Ishikawa (cell line): ENCODE measurements at regions not wholly inside any gene's neighbourhood (a gene's known extent, or its start where the extent isn't known, plus 50 kb on each side); places are given as distances from the start of the nearest gene placed in this dataset.

Source experiments
- CEBPB ChIP-seq: IDR thresholded peaks from 2 replicates; pipeline ENCODE4 v1.6.1; 2012
- CREB1 ChIP-seq: IDR thresholded peaks from 2 replicates; pipeline ENCODE4 v1.6.1; 2012; ENCODE audit warnings: low read depth
- EGR1 ChIP-seq: IDR thresholded peaks from 2 replicates; pipeline ENCODE4 v1.6.1; 2012
- EP300 ChIP-seq: IDR thresholded peaks from 2 replicates; pipeline ENCODE4 v1.6.1; 2012; ENCODE audit warnings: borderline replicate concordance
- FOXM1 ChIP-seq: IDR thresholded peaks from 2 replicates; pipeline ENCODE4 v1.6.1; 2012; ENCODE audit warnings: low read depth, borderline replicate concordance
- NFIC ChIP-seq: IDR thresholded peaks from 2 replicates; pipeline ENCODE4 v1.6.1; 2012
- RAD21 ChIP-seq: IDR thresholded peaks from 2 replicates; pipeline ENCODE4 v1.6.1; 2012; ENCODE audit warnings: low read depth
- TAF1 ChIP-seq: IDR thresholded peaks from 2 replicates; pipeline ENCODE4 v1.6.1; 2012; ENCODE audit warnings: low read depth, mild to moderate bottlenecking
- TCF12 ChIP-seq: IDR thresholded peaks from 2 replicates; pipeline ENCODE4 v1.6.1; 2012; ENCODE audit warnings: low read depth
- TEAD4 ChIP-seq: IDR thresholded peaks from 2 replicates; pipeline ENCODE4 v1.6.1; 2012
- YY1 ChIP-seq: IDR thresholded peaks from 2 replicates; pipeline ENCODE4 v1.6.1; 2012; ENCODE audit warnings: low read depth
- ZBTB7A ChIP-seq: IDR thresholded peaks from 2 replicates; pipeline ENCODE4 v1.6.1; 2012; ENCODE audit warnings: low read depth
- TF ChIP-seq, protein P1 (sequence below): IDR thresholded peaks from 2 replicates; pipeline ENCODE4 v1.6.1; 2012
- TF ChIP-seq, protein P2 (sequence below): IDR thresholded peaks from 2 replicates; pipeline ENCODE4 v1.6.1; 2012; ENCODE audit warnings: low read depth, mild to moderate bottlenecking
- TF ChIP-seq, protein P3 (sequence below): IDR thresholded peaks from 2 replicates; pipeline ENCODE4 v1.6.1; 2012

GRCh38 chr11:27247660-27248059, 115.4 kb downstream of the CCDC34 start:
- no peak for TF ChIP-seq TEAD4
- TF ChIP-seq, protein P1, sequence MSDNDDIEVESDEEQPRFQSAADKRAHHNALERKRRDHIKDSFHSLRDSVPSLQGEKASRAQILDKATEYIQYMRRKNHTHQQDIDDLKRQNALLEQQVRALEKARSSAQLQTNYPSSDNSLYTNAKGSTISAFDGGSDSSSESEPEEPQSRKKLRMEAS: no peak
- TF ChIP-seq EGR1: no peak
- no peak for TF ChIP-seq ZBTB7A
- no peak for TF ChIP-seq NFIC
- TF ChIP-seq CREB1: no peak
- no peak for TF ChIP-seq TCF12
- TF ChIP-seq, protein P2, sequence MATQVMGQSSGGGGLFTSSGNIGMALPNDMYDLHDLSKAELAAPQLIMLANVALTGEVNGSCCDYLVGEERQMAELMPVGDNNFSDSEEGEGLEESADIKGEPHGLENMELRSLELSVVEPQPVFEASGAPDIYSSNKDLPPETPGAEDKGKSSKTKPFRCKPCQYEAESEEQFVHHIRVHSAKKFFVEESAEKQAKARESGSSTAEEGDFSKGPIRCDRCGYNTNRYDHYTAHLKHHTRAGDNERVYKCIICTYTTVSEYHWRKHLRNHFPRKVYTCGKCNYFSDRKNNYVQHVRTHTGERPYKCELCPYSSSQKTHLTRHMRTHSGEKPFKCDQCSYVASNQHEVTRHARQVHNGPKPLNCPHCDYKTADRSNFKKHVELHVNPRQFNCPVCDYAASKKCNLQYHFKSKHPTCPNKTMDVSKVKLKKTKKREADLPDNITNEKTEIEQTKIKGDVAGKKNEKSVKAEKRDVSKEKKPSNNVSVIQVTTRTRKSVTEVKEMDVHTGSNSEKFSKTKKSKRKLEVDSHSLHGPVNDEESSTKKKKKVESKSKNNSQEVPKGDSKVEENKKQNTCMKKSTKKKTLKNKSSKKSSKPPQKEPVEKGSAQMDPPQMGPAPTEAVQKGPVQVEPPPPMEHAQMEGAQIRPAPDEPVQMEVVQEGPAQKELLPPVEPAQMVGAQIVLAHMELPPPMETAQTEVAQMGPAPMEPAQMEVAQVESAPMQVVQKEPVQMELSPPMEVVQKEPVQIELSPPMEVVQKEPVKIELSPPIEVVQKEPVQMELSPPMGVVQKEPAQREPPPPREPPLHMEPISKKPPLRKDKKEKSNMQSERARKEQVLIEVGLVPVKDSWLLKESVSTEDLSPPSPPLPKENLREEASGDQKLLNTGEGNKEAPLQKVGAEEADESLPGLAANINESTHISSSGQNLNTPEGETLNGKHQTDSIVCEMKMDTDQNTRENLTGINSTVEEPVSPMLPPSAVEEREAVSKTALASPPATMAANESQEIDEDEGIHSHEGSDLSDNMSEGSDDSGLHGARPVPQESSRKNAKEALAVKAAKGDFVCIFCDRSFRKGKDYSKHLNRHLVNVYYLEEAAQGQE: no peak
- no peak for TF ChIP-seq RAD21
- TF ChIP-seq TAF1: no peak
- no peak for TF ChIP-seq FOXM1
- TF ChIP-seq CEBPB: no peak
- TF ChIP-seq, protein P3, sequence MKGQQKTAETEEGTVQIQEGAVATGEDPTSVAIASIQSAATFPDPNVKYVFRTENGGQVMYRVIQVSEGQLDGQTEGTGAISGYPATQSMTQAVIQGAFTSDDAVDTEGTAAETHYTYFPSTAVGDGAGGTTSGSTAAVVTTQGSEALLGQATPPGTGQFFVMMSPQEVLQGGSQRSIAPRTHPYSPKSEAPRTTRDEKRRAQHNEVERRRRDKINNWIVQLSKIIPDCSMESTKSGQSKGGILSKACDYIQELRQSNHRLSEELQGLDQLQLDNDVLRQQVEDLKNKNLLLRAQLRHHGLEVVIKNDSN: no peak

- TF ChIP-seq EP300 (no peak), FOXM1 (no peak)
- TF ChIP-seq, protein P1: no peak
These were observed 116.1 kb downstream of the CCDC34 start for GRCh38 chr11:27246925-27247324.

DNA sequence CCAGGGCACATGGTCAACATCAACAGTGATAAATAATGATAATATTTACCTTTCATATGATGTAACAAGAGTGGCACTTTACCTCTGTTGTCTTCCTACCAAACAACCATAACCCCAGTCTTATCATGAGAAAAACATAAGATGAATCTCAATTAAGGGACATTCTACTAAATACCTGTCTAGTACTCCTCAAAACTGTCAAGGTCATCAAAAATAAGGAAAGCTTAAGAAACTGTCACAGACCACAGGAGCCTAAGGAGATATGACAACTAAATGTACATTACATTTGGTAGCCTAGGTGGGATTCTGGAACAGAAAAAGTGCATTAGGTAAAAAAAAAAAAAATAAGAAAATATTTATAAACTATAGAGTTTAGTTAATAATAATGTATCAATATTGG, 118.1 kb downstream of the CCDC34 start:
- TF ChIP-seq EGR1 (no peak), TAF1 (no peak), NFIC (no peak), CEBPB (no peak), TCF12 (no peak), FOXM1 (no peak), TEAD4 (no peak), EP300 (no peak), YY1 (no peak), CREB1 (no peak), ZBTB7A (no peak), RAD21 (no peak)
- TF ChIP-seq, protein P1: no peak
- TF ChIP-seq, protein P2: no peak
- TF ChIP-seq, protein P3: no peak

GRCh38 chr11:27242591-27242990, 120.4 kb downstream of the CCDC34 start:
- TF ChIP-seq EP300: no peak
- TF ChIP-seq TAF1: no peak
- TF ChIP-seq TEAD4: no peak
- no peak for TF ChIP-seq RAD21
- no peak for TF ChIP-seq TCF12
- TF ChIP-seq CEBPB: no peak
- TF ChIP-seq, protein P3: no peak
- TF ChIP-seq, protein P2: no peak
- no peak for TF ChIP-seq EGR1
- no peak for TF ChIP-seq ZBTB7A
- no peak for TF ChIP-seq NFIC
- TF ChIP-seq FOXM1: no peak
